H9 (cell line): ENCODE measurements at regions not wholly inside any gene's neighbourhood (a gene's known extent, or its start where the extent isn't known, plus 50 kb on each side); places are given as distances from the start of the nearest gene placed in this dataset.

ENCODE experiments used
- DNase-seq: peaks from one replicate; pipeline ENCODE4 v3.0.0-alpha.2; 2017
- H2AFZ ChIP-seq: one replicate; pipeline ENCODE4 v1.6.1; 2013; ENCODE audit warnings: mild to moderate bottlenecking, low read length, control low read depth, moderate library complexity
- H2AK5ac ChIP-seq: 2 replicates; pipeline ENCODE4 v1.6.1; 2013; ENCODE audit warnings: low read length, control low read depth, mixed read lengths; ENCODE audit not compliant: insufficient read length
- H2BK120ac ChIP-seq: one replicate; pipeline ENCODE4 v1.6.1; 2013; ENCODE audit warnings: low read depth, mild to moderate bottlenecking, low read length, control low read depth, inconsistent platforms; ENCODE audit not compliant: poor library complexity, severe bottlenecking
- H2BK12ac ChIP-seq: 2 replicates; pipeline ENCODE4 v1.6.1; 2013; ENCODE audit warnings: low read length, control low read depth, mixed read lengths, low read depth; ENCODE audit not compliant: insufficient read length
- H2BK15ac ChIP-seq: 2 replicates; pipeline ENCODE4 v1.6.1; 2013; ENCODE audit warnings: low read depth, low read length, control low read depth
- H2BK20ac ChIP-seq: one replicate; pipeline ENCODE4 v1.6.1; 2013; ENCODE audit warnings: low read depth, mild to moderate bottlenecking, low read length, control low read depth, inconsistent platforms; ENCODE audit not compliant: poor library complexity, severe bottlenecking
- H2BK5ac ChIP-seq: 2 replicates; pipeline ENCODE4 v1.6.1; 2013; ENCODE audit warnings: low read length, control low read depth, mixed read lengths; ENCODE audit not compliant: insufficient read length
- H3K14ac ChIP-seq: 2 replicates; pipeline ENCODE4 v1.6.1; 2013; ENCODE audit warnings: low read length, control low read depth; ENCODE audit not compliant: insufficient read depth
- H3K18ac ChIP-seq: 2 replicates; pipeline ENCODE4 v1.6.1; 2013; ENCODE audit warnings: low read depth, mild to moderate bottlenecking, mixed read lengths, low read length, control low read depth; ENCODE audit not compliant: insufficient read length
- H3K23ac ChIP-seq: 2 replicates; pipeline ENCODE4 v1.6.1; 2013; ENCODE audit warnings: low read length, control low read depth, mixed read lengths, low read depth; ENCODE audit not compliant: insufficient read length
- H3K23me2 ChIP-seq: 2 replicates; pipeline ENCODE4 v1.6.1; 2013; ENCODE audit warnings: low read depth, mild to moderate bottlenecking, mixed read lengths, low read length, control low read depth; ENCODE audit not compliant: insufficient read length, poor library complexity, severe bottlenecking
- H3K27ac ChIP-seq: 2 replicates; pipeline ENCODE4 v1.5.1; 2013; ENCODE audit warnings: low read length, control low read depth, mixed read lengths, low read depth; ENCODE audit not compliant: insufficient read length
- H3K27me3 ChIP-seq: 2 replicates; pipeline ENCODE4 v1.6.1; 2013; ENCODE audit warnings: low read length, control low read depth, inconsistent platforms; ENCODE audit not compliant: insufficient read depth
- H3K4ac ChIP-seq: 2 replicates; pipeline ENCODE4 v1.6.1; 2013; ENCODE audit warnings: low read depth, mild to moderate bottlenecking, control low read depth, inconsistent platforms, low read length, moderate library complexity
- H3K4me1 ChIP-seq: 2 replicates; pipeline ENCODE4 v1.6.1; 2013; ENCODE audit warnings: low read length, control low read depth, inconsistent platforms; ENCODE audit not compliant: insufficient read depth
- H3K4me2 ChIP-seq: 2 replicates; pipeline ENCODE4 v1.6.1; 2013; ENCODE audit warnings: low read length, control low read depth, mixed read lengths; ENCODE audit not compliant: insufficient read length, insufficient read depth
- H3K56ac ChIP-seq: 2 replicates; pipeline ENCODE4 v1.6.1; 2013; ENCODE audit warnings: low read depth, mild to moderate bottlenecking, mixed read lengths, low read length, control low read depth; ENCODE audit not compliant: insufficient read length
- H3K79me1 ChIP-seq: 2 replicates; pipeline ENCODE4 v1.6.1; 2013; ENCODE audit warnings: low read depth, mild to moderate bottlenecking, moderate library complexity, low read length, control low read depth, inconsistent platforms; ENCODE audit not compliant: insufficient read depth, poor library complexity, severe bottlenecking
- H3K79me2 ChIP-seq: 2 replicates; pipeline ENCODE4 v1.6.1; 2013; ENCODE audit warnings: low read length, control low read depth, inconsistent platforms; ENCODE audit not compliant: insufficient read depth
- H3K9ac ChIP-seq: 2 replicates; pipeline ENCODE4 v1.6.1; 2013; ENCODE audit warnings: low read length, control low read depth, mixed read lengths; ENCODE audit not compliant: insufficient read length; ENCODE audit errors: extremely low read depth
- H3K9me3 ChIP-seq: one replicate; pipeline ENCODE4 v1.6.1; 2013; ENCODE audit warnings: low read depth, low read length, inconsistent platforms; ENCODE audit not compliant: control insufficient read depth
- H3T11ph ChIP-seq: one replicate; pipeline ENCODE4 v1.6.1; 2013; ENCODE audit warnings: mild to moderate bottlenecking, low read length, control low read depth, inconsistent platforms
- H4K20me1 ChIP-seq: one replicate; pipeline ENCODE4 v1.6.1; 2013; ENCODE audit not compliant: control insufficient read depth, insufficient read length, insufficient read depth
- H4K5ac ChIP-seq: 2 replicates; pipeline ENCODE4 v1.6.1; 2013; ENCODE audit warnings: low read depth, mild to moderate bottlenecking, mixed read lengths, low read length, control low read depth; ENCODE audit not compliant: insufficient read length
- H4K8ac ChIP-seq: replicated peaks from 2 replicates; pipeline ENCODE4 v1.6.1; 2013; ENCODE audit warnings: low read length, control low read depth, mixed read lengths, low read depth; ENCODE audit not compliant: insufficient read length
- H4K91ac ChIP-seq: 2 replicates; pipeline ENCODE4 v1.6.1; 2013; ENCODE audit warnings: low read depth, mild to moderate bottlenecking, moderate library complexity, mixed read lengths, low read length, control low read depth; ENCODE audit not compliant: insufficient read length
- H3K27ac Mint-ChIP-seq, 3 experiments: 2 replicates in 2 of 3; 3 replicates in 1 of 3; pipeline ENCODE4 v1.8.0; 2020 to 2021; ENCODE audit warnings: mixed read lengths in 3 of 3, mild to moderate bottlenecking in 1 of 3, moderate library complexity in 1 of 3
- H3K27me3 Mint-ChIP-seq: 2 replicates; pipeline ENCODE4 v1.8.0; 2021; ENCODE audit warnings: low read depth, mild to moderate bottlenecking, moderate library complexity, mixed read lengths
- H3K36me3 Mint-ChIP-seq, 3 experiments: 2 replicates in 2 of 3; 3 replicates in 1 of 3; pipeline ENCODE4 v1.8.0; 2020 to 2021; ENCODE audit warnings: low read depth in 3 of 3, mixed read lengths in 3 of 3; ENCODE audit not compliant: insufficient read depth in 1 of 3
- H3K4me1 Mint-ChIP-seq, 2 experiments: 2 replicates each; pipeline ENCODE4 v1.8.0; 2020; ENCODE audit warnings: mixed read lengths in 2 of 2
- H3K4me3 Mint-ChIP-seq, 2 experiments: 2 replicates in 1 of 2; 3 replicates in 1 of 2; pipeline ENCODE4 v1.8.0; 2020 to 2021; ENCODE audit warnings: mild to moderate bottlenecking in 2 of 2, mixed read lengths in 2 of 2, moderate library complexity in 1 of 2
- H3K9me3 Mint-ChIP-seq, 2 experiments: 2 replicates in 1 of 2; 3 replicates in 1 of 2; pipeline ENCODE4 v1.8.0; 2020; ENCODE audit warnings: mild to moderate bottlenecking in 2 of 2, mixed read lengths in 2 of 2, moderate library complexity in 1 of 2
- WGBS: extraction: QIAGEN DNeasy Blood & Tissue Kit; methylation state at CpG from one replicate; pipeline ENCODE4 v1.1.7; 2013; ENCODE audit warnings: missing lambda C conversion rate, low lambda C conversion rate, mixed read lengths; ENCODE audit not compliant: insufficient read length; ENCODE audit errors: extremely low coverage; 5-methylcytosine and 5-hydroxymethylcytosine counted together
- TF ChIP-seq, protein P1 (sequence below): fragments of 200-600 bp; sonication (generic); conservative IDR thresholded peaks from 3 replicates; pipeline ENCODE4 v1.8.0; 2021; ENCODE audit warnings: antibody characterized with exemption, mild to moderate bottlenecking

- Histone ChIP-seq H3K14ac (no peak overlapping the region), H3K79me2 (no peaks in the 10 kb centered on the region), H4K5ac (no peak overlapping the region), H3K23me2 (no peaks in the 10 kb centered on the region), H4K91ac (no peak overlapping the region), H3T11ph (no peak overlapping the region), H3K56ac (no peak overlapping the region), H3K23ac (no peak overlapping the region), H3K4me2 (no peak overlapping the region), H4K20me1 (no peaks in the 10 kb centered on the region), H3K18ac (no peak overlapping the region), H2BK120ac (no peak overlapping the region), H2BK12ac (no peak overlapping the region), H3K9ac (no peak overlapping the region), H2BK20ac (no peak overlapping the region), H3K9me3 (no peaks in the 10 kb centered on the region), H3K27me3 (no peaks in the 10 kb centered on the region), H3K4ac (no peak overlapping the region), H2AFZ (no peak overlapping the region), H3K79me1 (no peaks in the 10 kb centered on the region), H4K8ac (no peak overlapping the region), H2BK5ac (no peak overlapping the region), H3K27ac (no peak overlapping the region), H2BK15ac (no peak overlapping the region), H2AK5ac (no peak overlapping the region), H3K4me1 (no peaks in the 10 kb centered on the region)
- no peak for DNase-seq
- Mint-ChIP-seq H3K27ac (no peak overlapping the region), H3K4me1 (no peaks in the 10 kb centered on the region), H3K36me3 (no peaks in the 10 kb centered on the region), H3K9me3 (no peaks in the 10 kb centered on the region), H3K4me3 (no peak overlapping the region), H3K27me3 (no peaks in the 10 kb centered on the region)
- WGBS: no CpG with 5 or more reads among the region's 5 CpGs
- TF ChIP-seq, protein P1, sequence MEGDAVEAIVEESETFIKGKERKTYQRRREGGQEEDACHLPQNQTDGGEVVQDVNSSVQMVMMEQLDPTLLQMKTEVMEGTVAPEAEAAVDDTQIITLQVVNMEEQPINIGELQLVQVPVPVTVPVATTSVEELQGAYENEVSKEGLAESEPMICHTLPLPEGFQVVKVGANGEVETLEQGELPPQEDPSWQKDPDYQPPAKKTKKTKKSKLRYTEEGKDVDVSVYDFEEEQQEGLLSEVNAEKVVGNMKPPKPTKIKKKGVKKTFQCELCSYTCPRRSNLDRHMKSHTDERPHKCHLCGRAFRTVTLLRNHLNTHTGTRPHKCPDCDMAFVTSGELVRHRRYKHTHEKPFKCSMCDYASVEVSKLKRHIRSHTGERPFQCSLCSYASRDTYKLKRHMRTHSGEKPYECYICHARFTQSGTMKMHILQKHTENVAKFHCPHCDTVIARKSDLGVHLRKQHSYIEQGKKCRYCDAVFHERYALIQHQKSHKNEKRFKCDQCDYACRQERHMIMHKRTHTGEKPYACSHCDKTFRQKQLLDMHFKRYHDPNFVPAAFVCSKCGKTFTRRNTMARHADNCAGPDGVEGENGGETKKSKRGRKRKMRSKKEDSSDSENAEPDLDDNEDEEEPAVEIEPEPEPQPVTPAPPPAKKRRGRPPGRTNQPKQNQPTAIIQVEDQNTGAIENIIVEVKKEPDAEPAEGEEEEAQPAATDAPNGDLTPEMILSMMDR: no peak
Measured at GRCh38 chr12:61871485-61871810, 388.8 kb upstream of the USP15 start.
